SHP77 treated with DMSO at 0.1 percent for 48 hours (cell line): ENCODE measurements at regions not wholly inside any gene's neighbourhood (a gene's known extent, or its start where the extent isn't known, plus 50 kb on each side); places are given as distances from the start of the nearest gene placed in this dataset.

ENCODE experiments used
- DNase-seq: peaks from one replicate; lab custom pipeline; 2025; lab: John Stamatoyannopoulos, UW

DNA sequence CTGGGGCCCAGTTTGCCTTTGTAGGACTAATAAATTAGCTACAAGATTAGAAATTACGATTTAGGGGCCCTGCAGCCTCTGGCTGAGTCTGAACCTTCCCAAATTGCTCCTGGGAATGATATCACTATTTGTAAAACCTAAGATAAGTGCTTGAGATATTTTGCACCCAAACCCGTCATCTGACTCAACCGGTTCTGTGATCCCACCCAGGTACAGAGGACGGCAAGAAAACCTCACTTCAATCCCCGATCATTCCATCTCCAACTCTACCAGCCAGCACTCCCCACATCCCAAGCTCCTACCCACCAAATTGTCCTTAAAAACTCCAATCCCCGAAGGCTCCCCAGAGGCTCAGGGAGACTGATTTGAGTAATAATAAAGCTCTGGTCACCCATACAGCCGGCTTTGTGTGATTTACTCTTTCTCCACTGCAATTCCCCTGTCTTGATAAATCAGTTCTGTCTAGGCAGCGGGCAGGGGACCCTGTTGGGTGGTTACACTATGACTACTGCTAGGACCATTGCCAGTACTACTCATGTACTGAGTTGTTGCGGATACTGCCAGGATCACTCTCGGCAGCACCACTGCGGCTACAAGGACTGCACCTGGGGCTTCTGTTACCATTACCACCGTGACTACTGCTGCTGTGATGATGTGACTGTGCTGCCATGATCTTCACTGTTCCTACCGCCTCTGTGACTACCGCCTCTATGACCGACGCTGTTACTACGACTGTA is 73.1 kb downstream of the IRF8 start:
- no peak for DNase-seq

DNA sequence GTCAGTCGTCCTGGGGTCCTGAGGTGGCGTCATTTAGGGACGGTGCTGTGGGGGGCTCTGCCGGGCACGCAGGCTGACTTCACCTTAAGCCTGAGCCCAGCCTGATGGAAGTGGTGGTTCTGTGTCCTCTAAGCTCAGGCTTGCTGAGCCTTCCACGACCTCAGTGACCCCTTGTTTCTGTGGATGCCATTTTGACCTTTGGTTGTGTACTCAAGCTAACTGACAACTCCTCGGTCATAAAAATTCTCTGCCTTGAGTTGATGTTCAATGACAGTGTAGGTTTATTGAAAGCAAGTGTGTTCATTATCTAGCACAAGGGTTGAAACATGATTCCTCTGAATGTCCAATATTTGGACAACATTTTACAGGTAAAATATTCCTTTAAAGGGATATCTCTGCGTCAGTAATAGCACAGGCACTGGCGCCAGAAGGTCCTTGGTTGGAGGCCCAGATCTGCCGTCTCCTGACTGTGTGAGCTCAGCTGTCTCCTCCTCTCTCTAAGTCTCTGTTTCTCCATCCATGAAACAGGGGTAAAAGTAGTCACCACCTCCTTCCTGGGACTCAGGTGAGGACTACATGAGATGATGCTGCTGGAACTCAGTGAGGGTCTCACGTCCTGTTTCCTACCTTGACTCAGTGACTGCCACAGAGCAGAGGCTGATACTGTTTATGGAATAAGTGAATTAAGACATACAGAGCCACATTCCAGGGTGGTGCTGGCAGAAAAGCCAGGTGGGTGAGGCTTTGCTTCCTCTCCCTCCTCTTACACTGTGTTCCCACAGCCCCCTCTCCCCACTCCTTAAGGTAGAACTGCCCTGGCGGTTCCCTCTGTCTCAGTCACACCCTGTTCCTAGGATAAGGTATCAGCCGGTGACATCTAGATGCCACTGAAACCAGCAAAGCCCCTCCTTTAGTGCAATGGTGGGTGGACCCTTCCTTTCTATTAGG is 75.7 kb downstream of the IRF8 start:
- DNase-seq: no peak

DNA sequence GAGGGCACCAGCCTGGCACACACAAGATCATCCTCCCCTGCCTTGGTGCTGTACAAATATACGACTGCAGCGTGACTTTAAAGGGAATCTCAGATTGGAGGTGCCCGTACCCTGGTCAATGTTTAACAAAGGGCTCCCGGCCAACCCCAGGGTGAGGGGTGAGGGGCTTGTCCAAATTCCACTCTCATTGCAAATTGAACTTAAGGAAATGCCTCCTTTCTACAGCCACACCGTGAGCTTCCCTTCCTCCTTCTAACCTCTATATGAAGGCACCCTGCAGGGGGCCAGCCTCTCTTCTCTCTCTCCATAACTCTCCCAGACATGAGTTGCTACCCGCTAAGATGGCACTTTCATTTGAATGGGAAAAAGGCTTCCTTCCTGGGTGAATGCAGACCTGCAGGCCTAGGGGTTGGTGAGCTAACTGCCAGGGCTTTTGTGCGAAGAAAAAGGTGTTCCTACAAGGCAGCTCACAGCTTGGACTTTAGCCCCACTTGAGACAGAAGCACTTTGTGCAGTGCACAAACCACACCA is 76.6 kb downstream of the IRF8 start:
- no peak for DNase-seq

DNA sequence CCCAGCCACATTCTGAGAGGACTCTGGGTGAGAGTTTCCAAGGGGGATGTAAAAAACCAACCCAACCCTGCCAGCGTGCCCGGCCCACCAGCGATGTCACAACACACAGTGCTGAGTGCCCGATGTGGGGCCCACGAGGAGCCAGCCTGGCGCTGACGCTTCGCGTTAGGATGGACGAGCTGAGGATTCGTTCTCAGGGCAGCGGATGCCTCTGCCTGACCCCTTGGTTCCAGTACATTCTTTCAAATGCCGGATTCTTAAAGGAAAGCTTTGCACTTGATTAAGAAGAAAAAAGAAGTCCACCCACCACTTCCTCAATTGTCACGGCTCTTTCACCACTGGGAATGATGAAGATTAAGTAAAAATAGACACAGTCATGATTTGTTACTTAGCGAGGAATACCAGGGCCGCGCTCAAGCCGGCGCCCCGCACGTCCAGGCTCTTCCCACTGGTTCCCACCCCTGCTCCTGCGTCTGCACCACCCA is 79.4 kb downstream of the IRF8 start:
- no peak for DNase-seq

DNA sequence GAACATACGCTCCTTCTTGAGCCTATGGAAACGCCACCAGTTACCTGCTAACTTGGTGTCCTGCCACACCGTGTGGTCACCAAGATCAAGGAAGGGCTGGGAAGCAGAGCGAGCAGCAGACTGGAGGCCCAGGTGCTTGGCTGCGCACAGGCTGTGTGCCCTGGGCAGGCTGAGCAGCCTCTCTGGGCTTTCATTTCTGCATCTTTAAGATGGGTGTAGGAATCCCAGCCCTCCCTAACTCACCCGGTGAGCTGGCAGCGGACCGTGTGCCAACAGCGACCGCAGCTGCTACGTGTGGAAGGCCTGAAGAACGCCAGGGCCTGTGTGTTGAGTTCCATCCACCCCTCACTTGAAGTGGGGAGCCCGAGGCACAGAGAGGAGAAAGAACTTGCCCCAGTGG is 80.0 kb downstream of the IRF8 start:
- DNase-seq: no peak

DNA sequence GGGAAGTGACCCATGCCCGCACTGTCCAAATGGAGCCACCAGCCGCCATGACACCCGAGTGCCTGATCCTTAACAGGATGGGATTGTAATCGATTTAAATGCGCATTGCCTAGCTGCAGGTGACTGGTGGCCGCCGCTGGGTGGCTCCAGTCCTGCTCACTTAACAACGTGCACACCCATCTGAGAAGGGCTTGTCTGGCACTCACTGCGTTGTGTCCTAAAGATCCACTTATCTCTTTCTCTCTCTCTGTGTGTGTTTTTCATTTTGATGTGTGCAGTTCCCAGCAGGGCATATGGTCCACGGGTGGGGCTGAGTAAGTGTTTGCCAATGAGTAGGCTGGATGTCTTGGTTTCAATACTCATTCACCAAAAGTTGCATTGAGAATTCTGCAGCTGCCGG is 80.6 kb downstream of the IRF8 start:
- DNase-seq: no peak

DNA sequence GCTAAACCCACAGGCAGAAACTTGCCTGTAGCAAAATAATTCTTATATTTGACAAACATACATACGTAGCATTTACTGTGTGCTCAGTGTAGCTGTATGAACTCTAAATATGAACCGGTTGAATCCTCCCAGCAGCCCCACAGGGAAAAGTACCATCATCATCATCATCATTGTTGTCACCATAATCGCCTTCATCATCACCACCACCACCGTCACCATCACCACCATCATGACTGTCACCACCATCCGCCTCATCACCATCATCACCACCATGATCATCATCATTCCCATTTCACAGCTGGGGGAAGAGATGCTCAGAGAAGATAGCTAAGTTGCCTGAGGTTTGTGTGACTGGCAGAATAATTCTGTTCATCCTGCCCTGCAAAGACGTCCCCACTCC is 81.7 kb downstream of the IRF8 start:
- DNase-seq: no peak

DNA sequence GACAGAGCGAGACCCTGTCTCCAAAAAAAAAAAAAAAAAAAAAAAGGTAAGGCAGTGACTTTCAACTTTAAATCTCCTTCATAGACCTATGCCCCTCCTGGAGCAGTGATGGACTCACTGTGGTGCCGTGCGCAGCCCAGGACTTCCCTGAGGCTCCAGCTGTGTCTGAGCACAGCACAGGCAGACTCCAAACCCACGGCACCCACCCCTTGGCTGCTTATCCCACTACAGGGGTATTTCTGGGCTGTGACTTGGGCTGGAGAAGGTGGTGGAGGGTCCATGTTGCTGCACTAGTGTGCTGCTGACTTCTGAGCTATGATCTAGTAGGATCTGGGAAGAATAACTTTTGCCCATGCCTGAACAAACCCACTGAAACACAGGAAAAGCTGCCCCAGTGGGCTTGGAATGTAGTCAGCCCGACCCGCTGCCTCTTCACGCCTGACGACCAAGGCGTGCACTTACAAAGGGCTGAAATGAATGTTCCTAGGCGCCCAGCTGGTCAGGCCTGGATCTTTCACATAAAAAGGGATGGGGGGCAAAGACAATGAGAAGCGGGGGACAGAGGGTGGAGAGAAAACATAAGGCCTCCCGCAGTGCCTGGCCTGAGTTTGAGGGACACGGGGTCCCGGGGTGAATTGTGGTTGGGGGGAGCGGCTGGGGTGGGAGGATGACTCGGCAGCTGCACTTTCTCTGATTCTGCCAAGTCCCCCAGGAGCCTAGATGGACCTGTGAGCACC is 83.0 kb downstream of the IRF8 start:
- DNase-seq: no peak

DNA sequence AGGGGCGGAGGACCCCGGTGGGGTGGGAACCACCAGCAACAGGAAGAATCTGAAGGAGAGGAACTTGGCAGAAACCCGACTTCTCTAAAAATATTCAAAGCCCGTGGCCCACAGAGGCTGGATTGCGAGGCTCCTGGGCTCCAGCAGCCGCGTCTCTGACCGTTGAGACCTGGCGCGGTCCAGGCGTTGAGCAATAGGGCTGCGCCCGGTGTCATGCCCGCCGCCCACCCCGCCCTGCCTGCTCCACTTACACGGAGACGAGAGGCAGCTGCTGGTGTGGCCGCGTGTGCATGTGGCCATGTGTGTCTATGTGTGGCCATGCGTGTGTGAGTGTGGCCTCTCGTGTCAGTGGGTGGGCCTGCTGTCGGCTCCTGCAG is 83.6 kb downstream of the IRF8 start:
- DNase-seq: no peak

DNA sequence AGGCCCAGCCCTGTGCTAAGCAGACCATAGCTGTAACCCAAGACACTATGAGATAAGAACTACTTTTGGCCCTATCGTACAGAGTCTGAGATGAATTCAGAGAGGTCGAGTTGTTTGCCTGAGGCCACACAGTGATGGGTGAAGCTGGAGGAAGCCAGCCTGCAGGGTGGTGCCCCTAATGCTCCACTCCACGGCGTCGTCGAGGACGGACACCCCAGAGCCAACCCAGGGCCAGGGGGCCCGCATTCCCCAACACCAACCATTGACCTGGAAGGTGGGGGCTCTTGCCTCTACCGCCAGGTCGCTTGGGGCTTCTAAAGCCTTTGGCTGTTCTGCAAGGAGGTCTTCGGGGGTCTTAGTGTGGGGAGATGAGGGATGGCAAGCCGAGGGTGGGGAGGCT is 84.1 kb downstream of the IRF8 start:
- DNase-seq: no peak

DNA sequence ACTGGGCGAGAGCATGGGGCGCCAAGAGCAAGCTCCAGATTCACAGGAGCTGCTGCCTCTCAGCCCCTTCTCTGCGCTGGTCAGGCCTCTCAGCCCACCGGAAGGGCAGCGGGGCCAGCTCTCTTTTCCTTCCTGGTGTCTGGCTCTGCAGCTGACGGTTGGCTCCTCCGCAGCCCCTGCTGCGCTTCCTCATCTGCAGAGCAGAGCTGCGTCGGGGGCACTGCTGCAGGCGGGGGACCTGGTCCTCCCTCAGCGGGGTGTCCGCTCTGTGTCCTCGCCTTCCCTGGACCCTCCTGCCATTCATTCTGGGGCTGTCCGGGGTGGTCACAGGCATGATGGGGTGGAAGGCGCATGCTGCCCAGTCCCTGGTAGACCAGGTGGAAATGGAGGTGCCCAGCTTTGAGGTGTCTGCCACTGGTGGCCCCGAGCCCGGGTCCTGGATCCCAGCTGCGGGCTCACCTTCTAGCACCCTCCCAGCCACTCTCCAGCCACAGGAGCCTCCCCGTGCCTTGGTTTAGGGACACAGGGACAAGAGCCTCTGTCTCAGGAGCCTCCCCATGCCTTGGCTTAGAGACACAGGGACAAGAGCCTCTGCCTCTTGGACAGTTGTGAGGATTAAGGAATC is 84.8 kb downstream of the IRF8 start:
- no peak for DNase-seq

DNA sequence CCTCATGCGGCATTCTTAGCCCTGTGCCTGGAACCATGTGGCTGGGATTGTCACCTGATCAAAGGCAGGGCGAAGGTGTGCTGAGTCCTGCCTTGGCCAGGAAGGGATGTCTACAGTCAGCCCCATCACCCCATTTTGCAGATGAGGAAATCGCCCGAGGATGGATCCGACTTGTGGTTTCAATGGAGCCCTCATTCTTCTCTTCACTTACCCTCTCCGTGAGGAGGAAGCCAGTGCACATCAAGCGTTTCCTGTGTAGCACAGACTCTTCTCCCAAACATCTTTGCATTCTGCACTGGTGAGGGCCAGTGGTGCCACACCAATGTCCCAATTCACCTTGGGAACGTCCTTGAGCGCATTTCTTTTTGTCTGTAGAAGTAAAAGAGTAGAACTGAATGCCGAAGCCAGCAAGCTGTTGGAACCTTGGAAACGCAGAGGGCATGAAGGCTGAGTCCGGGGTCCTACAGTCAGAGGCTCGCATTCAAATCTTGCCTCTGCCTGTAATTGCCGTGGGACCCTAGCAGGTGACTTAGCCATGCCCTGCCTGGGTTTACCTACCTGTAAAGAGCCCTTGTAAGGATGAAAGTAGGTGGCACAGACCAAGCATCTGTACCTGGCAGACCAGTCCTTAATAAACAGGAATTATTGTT is 85.4 kb downstream of the IRF8 start:
- no peak for DNase-seq

DNA sequence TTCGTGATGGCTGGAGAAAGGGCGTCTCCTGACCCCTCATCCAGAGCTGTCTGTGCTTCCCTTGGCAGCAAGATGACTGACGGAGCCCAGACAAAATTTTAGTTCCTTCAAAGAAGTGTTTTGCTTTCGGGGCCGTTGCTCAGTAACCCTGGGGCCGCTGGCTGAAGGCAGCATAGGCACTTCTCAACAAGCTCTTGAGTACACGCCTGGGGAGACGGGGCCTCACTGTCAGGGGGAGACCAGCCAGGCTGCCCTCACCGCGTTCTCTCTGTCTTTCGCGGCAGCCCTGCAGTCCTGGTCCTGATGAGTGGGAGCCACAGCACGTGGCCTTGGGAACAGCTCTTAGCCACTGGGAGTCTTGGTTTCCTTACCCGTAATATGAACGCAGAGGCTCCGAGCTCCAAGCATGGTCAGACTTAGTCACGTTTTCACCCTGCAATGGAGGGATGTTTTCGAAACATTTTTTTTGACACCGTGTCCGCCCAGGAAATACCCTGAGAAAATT is 86.0 kb downstream of the IRF8 start:
- DNase-seq: no peak

DNA sequence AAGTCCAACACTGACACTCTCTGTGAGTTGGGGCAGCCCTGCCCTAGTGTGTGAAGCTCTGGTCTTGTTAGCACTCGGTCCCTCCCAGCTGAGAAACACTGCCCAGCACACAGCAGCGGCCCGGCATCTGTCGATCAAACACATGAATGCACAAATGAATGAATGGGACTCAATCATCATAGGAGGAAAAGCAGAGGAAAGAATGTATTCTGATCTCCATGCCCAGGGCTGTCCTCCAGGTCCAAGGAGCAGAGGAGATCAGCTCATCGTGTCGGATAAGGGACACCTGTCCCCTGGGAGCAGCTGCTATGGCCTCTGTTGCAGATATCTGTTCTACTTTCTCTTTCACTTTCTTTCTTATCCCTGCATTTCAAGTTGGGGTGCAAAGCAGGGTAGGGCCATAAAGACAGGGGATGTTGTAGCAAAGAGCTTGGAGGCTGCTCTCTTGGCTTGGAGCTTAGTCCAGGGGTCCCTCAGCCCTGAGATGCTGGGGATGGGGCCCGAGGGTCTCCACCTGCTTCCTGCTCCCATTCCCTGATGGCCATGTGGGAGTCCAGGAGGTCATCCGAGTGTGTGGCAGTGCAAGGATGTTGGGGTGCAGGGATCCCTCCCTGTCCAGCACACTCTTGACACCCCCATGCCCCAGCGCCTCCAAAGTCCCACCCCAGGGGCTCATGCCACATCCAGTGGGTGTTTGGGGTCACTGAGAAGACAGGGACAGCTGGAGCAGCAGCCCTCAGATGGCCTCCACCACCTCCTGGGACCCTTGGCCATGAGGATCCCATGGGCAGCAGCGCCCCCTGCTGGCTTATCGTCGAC is 88.2 kb downstream of the IRF8 start:
- DNase-seq: no peak

DNA sequence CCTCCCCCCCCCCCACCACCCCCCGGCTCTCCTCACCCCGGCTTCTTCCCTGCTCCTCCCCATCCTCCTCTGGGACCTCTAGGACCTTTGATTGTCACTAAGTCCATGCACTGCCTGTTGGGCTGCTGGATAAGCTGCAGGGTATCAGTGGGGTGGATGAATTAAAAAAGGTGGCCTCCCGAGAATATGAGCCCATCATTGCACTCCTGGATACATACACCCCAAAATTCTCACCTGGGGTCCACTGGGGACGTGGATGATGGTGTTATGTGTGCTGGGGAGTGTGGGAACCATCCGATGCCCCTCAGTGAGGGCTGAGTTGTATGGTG is 88.8 kb downstream of the IRF8 start:
- DNase-seq: no peak

DNA sequence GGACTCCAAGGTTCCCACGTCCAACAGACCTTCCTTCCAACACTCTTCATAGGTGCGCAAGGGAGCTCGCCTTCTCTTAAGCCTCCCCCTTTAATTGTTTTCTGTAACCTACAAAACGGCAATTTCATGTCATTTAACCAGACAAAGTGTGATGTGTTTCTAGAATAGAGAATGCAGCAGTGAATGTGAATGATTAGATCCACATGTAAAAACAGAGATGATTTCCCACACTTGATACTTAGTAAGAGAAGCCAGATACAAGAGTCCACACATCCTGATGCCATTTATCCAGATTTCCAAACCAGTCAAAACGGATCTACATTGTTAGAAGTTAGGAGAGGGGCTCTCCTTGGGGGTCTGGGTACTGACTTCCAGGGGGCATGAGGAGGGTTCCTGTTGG is 89.3 kb downstream of the IRF8 start:
- DNase-seq: no peak

DNA sequence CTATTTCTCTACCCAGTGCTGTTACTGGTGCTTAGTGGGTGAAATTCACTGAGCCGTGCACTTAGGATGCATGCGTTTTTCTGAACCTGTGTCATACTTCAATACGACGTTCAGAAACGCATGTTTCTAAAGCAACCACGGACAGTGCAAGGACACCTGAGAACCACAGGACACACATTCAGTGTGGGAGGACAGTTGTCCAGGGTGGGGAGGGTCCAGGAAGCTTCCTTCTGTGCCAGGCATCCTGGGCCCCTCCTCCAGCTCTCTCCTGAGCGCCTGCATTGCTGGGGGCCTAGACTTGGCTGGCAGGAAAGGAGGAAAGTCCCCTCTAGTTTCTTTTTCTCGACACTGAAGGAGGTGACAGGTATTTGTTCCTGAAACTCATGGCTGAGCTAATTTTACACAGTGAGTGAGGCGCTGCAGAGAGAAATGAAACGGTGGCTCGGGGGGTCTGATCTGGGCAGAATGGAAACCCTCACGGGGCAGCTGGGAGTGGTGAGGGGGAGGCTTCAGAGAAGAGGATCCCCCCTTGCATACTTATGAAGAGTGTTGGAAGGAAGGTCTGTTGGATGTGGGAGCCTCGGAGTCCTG is 89.9 kb downstream of the IRF8 start:
- no peak for DNase-seq

DNA sequence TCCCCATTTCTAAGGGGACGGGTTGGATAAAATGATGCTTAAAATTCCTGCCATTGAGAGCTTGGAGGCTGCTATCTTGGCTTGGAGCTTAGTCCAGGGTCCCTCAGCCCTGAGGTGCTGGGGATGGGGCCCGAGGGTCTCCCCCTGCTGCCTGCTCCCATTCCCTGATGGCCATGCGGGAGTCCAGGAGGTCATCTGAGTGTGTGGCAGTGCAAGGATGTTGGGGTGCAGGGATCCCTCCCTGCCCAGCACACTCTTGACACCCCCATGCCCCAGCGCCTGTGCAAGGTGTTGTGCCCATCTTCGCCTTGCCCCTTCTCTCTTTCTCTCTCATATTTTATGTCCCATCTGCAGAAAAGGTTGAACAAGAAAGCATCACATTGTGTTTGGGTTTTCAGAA is 90.4 kb downstream of the IRF8 start:
- no peak for DNase-seq

DNA sequence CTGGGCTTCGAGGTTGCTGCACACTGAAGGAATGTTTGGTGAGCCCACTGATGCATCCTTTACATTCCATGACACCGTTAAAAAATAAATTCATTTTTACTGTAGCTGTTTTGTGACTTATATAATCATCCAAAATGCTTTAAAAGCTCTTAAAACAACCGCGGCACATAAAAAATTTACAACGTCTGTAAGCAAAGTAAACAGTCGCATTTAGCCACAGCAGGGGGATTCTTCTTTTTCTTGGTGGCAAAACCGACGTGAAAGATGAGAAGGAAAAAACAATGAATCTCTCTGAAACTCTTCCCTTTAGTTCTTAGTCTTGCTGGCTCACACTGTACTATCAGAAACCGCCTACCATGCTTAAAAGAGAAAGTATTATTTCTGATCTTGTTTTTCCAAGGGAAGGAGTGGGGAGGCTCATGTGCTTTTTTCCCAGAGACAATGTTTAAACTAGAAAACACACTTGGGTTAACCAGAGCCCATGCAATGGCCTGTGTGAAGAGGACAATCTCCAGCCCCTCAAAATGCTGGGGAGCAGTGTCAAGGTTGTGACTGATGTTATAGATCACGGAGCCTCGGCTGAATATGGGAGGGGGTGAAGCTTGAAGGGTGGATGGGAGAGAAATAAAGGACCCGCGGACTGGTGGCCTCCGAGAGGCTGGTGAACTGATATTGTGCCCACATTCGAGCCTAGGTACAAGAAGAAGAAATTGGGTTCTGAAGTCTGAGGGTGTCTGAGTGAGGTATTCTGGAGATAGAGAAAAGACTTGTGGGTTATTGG is 91.1 kb downstream of the IRF8 start:
- no peak for DNase-seq
